H1 (cell line): ENCODE measurements at regions not wholly inside any gene's neighbourhood (a gene's known extent, or its start where the extent isn't known, plus 50 kb on each side); places are given as distances from the start of the nearest gene placed in this dataset.

Experiments
- CTCF ChIA-PET: fragments of 300-600 bp; sonication (Branson Sonifier 250); formaldehyde crosslinking; loops from one replicate; lab custom pipeline; 2021; ENCODE audit not compliant: partially characterized antibody; lab: Charles Lee
- POLR2A ChIA-PET: fragments of 300-600 bp; sonication (Branson Sonifier 250); formaldehyde crosslinking; loops from one replicate; lab custom pipeline; 2021; ENCODE audit warnings: inconsistent platforms; ENCODE audit not compliant: partially characterized antibody; lab: Charles Lee
- DNase-seq, 2 experiments: peaks; one replicate each; pipeline versions ENCODE4 v3.0.0 to v3.0.0-alpha.2; 2010 to 2022; ENCODE audit warnings: low spot score in 2 of 2, low read depth in 1 of 2, mixed read lengths in 1 of 2
- FAIRE-seq: peaks from 2 replicates; lab custom pipeline; 2011; peaks lifted over from hg19 to GRCh38; lab: Jason Lieb, UNC
- H2AFZ ChIP-seq: 2 replicates; pipeline ENCODE4 v1.8.1; 2012; ENCODE audit warnings: low read length, inconsistent platforms
- H2AK5ac ChIP-seq: 2 replicates; pipeline ENCODE4 v1.6.1; 2013; ENCODE audit warnings: low read depth, low read length
- H2BK120ac ChIP-seq: replicated peaks from 2 replicates; pipeline ENCODE3; 2013; ENCODE audit warnings: low read depth, low read length, inconsistent platforms
- H2BK12ac ChIP-seq: 2 replicates; pipeline ENCODE4 v1.6.1; 2013; ENCODE audit warnings: low read depth, low read length
- H2BK15ac ChIP-seq: 2 replicates; pipeline ENCODE4 v1.6.1; 2013; ENCODE audit warnings: low read length
- H2BK20ac ChIP-seq: 2 replicates; pipeline ENCODE4 v1.6.1; 2013; ENCODE audit warnings: low read length
- H2BK5ac ChIP-seq: 2 replicates; pipeline ENCODE4 v1.6.1; 2013; ENCODE audit warnings: low read depth, low read length
- H3K14ac ChIP-seq: 2 replicates; pipeline ENCODE4 v1.6.1; 2013; ENCODE audit warnings: inconsistent platforms; ENCODE audit not compliant: insufficient read length
- H3K18ac ChIP-seq: 2 replicates; pipeline ENCODE4 v1.6.1; 2013; ENCODE audit warnings: low read length; ENCODE audit errors: extremely low read depth
- H3K23ac ChIP-seq: 2 replicates; pipeline ENCODE4 v1.6.1; 2013; ENCODE audit warnings: inconsistent platforms; ENCODE audit not compliant: insufficient read length
- H3K23me2 ChIP-seq: 2 replicates; pipeline ENCODE4 v1.6.1; 2013; ENCODE audit warnings: low read depth, low read length
- H3K27ac ChIP-seq: 2 replicates; pipeline ENCODE4 v1.6.1; 2011; ENCODE audit warnings: low read depth, low read length, inconsistent platforms
- H3K27me3 ChIP-seq, 4 experiments: replicated peaks in 1 of 4; 1 replicate in 1 of 4; 2 replicates in 3 of 4; pipeline versions ENCODE4 v1.6.1 to v1.8.1; 2011 to 2013; ENCODE audit warnings: low read length in 3 of 4, mild to moderate bottlenecking in 3 of 4, inconsistent platforms in 2 of 4, mixed read lengths in 2 of 4, moderate library complexity in 1 of 4; ENCODE audit not compliant: control insufficient read depth in 3 of 4, insufficient read depth in 3 of 4; ENCODE audit errors: extremely low read depth in 1 of 4
- H3K36me3 ChIP-seq, 4 experiments: 2 replicates each; pipeline versions ENCODE4 v1.6.1 to v1.8.1; 2011 to 2013; ENCODE audit warnings: mild to moderate bottlenecking in 4 of 4, low read length in 3 of 4, moderate library complexity in 2 of 4, control low read depth in 1 of 4, inconsistent platforms in 1 of 4; ENCODE audit not compliant: insufficient read depth in 4 of 4, control insufficient read depth in 2 of 4
- H3K4ac ChIP-seq: replicated peaks from 2 replicates; pipeline ENCODE3; 2013; ENCODE audit warnings: low read length, low read depth, mixed read lengths, inconsistent platforms; ENCODE audit not compliant: insufficient read length
- H3K4me1 ChIP-seq, 4 experiments: replicated peaks in 1 of 4; 1 replicate in 1 of 4; 2 replicates in 3 of 4; pipeline versions ENCODE4 v1.6.1 to v1.8.1; 2011 to 2013; ENCODE audit warnings: low read length in 3 of 4, inconsistent platforms in 2 of 4, mixed read lengths in 1 of 4; ENCODE audit not compliant: insufficient read depth in 4 of 4, control insufficient read depth in 3 of 4
- H3K4me2 ChIP-seq, 2 experiments: 2 replicates each; pipeline versions ENCODE4 v1.6.1 to v1.8.1; 2011 to 2013; ENCODE audit warnings: low read depth in 2 of 2, low read length in 2 of 2, control low read depth in 1 of 2, inconsistent platforms in 1 of 2, mild to moderate bottlenecking in 1 of 2; ENCODE audit not compliant: insufficient read depth in 1 of 2
- H3K4me3 ChIP-seq, 4 experiments: fragments of 200-600, 300-600 bp in 1 of 4; sonication (generic), shearing (Covaris generic), sonication (Bioruptor Twin) in 1 of 4; 2 replicates each; pipeline versions ENCODE4 v1.5.1 to v1.8.1; 2011 to 2016; ENCODE audit warnings: low read length in 4 of 4, low read depth in 3 of 4, control low read depth in 2 of 4, inconsistent platforms in 2 of 4, mild to moderate bottlenecking in 2 of 4, mixed read lengths in 1 of 4, moderate library complexity in 1 of 4; ENCODE audit not compliant: insufficient read depth in 2 of 4; ENCODE audit errors: extremely low read depth in 1 of 4
- H3K56ac ChIP-seq: replicated peaks from 2 replicates; pipeline ENCODE3; 2013; ENCODE audit warnings: low read depth, mild to moderate bottlenecking, mixed read lengths, low read length, inconsistent platforms; ENCODE audit not compliant: insufficient read length
- H3K79me1 ChIP-seq: 2 replicates; pipeline ENCODE4 v1.6.1; 2013; ENCODE audit warnings: low read depth, low read length, control low read depth
- H3K79me2 ChIP-seq, 2 experiments: 2 replicates each; pipeline versions ENCODE4 v1.6.1 to v1.8.1; 2012 to 2013; ENCODE audit warnings: low read length in 2 of 2, mild to moderate bottlenecking in 2 of 2, inconsistent platforms in 1 of 2; ENCODE audit not compliant: insufficient read depth in 2 of 2, control insufficient read depth in 1 of 2
- H3K9ac ChIP-seq, 4 experiments: replicated peaks in 1 of 4; 1 replicate in 1 of 4; 2 replicates in 3 of 4; pipeline versions ENCODE4 v1.6.1 to v1.8.1; 2011 to 2013; ENCODE audit warnings: low read depth in 3 of 4, low read length in 3 of 4, control low read depth in 2 of 4, mild to moderate bottlenecking in 2 of 4, moderate library complexity in 2 of 4, inconsistent platforms in 1 of 4; ENCODE audit errors: extremely low read depth in 1 of 4
- H3K9me3 ChIP-seq, 2 experiments: 2 replicates each; pipeline versions ENCODE4 v1.6.1 to v1.8.1; 2012 to 2013; ENCODE audit warnings: mild to moderate bottlenecking in 2 of 2, moderate library complexity in 2 of 2, control low read depth in 1 of 2, inconsistent platforms in 1 of 2, low read depth in 1 of 2, low read length in 1 of 2, mixed read lengths in 1 of 2; ENCODE audit not compliant: insufficient read depth in 2 of 2
- H4K20me1 ChIP-seq, 2 experiments: replicated peaks in 1 of 2; 2 replicates each; pipeline versions ENCODE3 to v1.8.1; 2011 to 2013; ENCODE audit warnings: inconsistent platforms in 2 of 2, low read length in 2 of 2, mild to moderate bottlenecking in 1 of 2; ENCODE audit not compliant: insufficient read depth in 2 of 2, control insufficient read depth in 1 of 2
- H4K5ac ChIP-seq: 2 replicates; pipeline ENCODE4 v1.6.1; 2013; ENCODE audit warnings: low read length, low read depth, mixed read lengths, inconsistent platforms; ENCODE audit not compliant: insufficient read length
- H4K8ac ChIP-seq: 2 replicates; pipeline ENCODE4 v1.8.0; 2013; ENCODE audit warnings: mild to moderate bottlenecking, moderate library complexity, low read length, inconsistent platforms; ENCODE audit not compliant: insufficient read depth; ENCODE audit errors: extremely low read depth
- H4K91ac ChIP-seq: replicated peaks from 2 replicates; pipeline ENCODE3; 2013; ENCODE audit warnings: low read length, mixed read lengths, inconsistent platforms; ENCODE audit not compliant: insufficient read length
- KDM1A ChIP-seq: fragments of 200-600, 300-600 bp; sonication (generic); IDR thresholded peaks from 2 replicates; pipeline ENCODE4 v1.7.1; 2016; ENCODE audit warnings: mild to moderate bottlenecking, low read length, borderline replicate concordance
- KDM5A ChIP-seq: fragments of 200-600 bp; IDR thresholded peaks from 2 replicates; pipeline ENCODE4 v1.7.1; 2012; ENCODE audit warnings: mild to moderate bottlenecking, low read length, inconsistent platforms, mixed read lengths
- WGBS, 2 experiments: shearing (Covaris generic) in 1 of 2; methylation state at CpG; one replicate each; pipeline versions ENCODE4 v1.1.6 to v1.1.7; 2013 to 2015; ENCODE audit warnings: low lambda C conversion rate in 2 of 2, mixed read lengths in 2 of 2, inconsistent platforms in 1 of 2, low coverage in 1 of 2, missing lambda C conversion rate in 1 of 2; ENCODE audit not compliant: insufficient replicate concordance in 2 of 2, insufficient coverage in 1 of 2, insufficient read length in 1 of 2; ENCODE audit errors: extremely low coverage in 1 of 2, missing lambda C conversion rate in 1 of 2; 5-methylcytosine and 5-hydroxymethylcytosine counted together

GRCh38 chr2:10515887-10516286 lies 67.8 kb upstream of the ODC1 start:
- no peaks in the 10 kb centered on the region for H3K79me2 ChIP-seq
- no peak overlapping the region for H2BK12ac ChIP-seq
- peaks cover 4 to 7% of the 10 kb centered on the region in 2 experiments; a peak in 2 of 4 replicates for H3K9me3 ChIP-seq
- no peak overlapping the region for H3K56ac ChIP-seq
- POLR2A ChIA-PET: no interaction called here
- no peak for TF ChIP-seq KDM5A
- TF ChIP-seq KDM1A: peak; percentile 58
- TF ChIP-seq, all 59 proteins: peak for 1
- Histone ChIP-seq H3K4me2 (no peak overlapping the region), H3K79me1 (no peaks in the 10 kb centered on the region), H3K27me3 (no peaks in the 10 kb centered on the region; a peak in 1 of 7 replicates), H3K4me3 (no peak overlapping the region), H3K4me1 (peaks cover 0 to 5% (median 3%) of the 10 kb centered on the region in 4 experiments; a peak in 2 of 7 replicates), H2BK15ac (no peak overlapping the region), H3K23ac (no peak overlapping the region), H3K14ac (no peak overlapping the region), H4K5ac (no peak overlapping the region), H3K23me2 (peaks cover 8% of the 10 kb centered on the region; the same call in 1 of the 2 replicates), H4K8ac (no peak overlapping the region), H2AK5ac (no peak overlapping the region), H3K18ac (no peak overlapping the region), H3K27ac (no peak overlapping the region), H2BK120ac (no peak overlapping the region), H2BK5ac (no peak overlapping the region), H2BK20ac (no peak overlapping the region), H4K91ac (no peak overlapping the region), H3K9ac (no peak overlapping the region), H3K36me3 (no peaks in the 10 kb centered on the region), H3K4ac (no peak overlapping the region), H2AFZ (no peak overlapping the region), H4K20me1 (peaks cover 0 to 7% of the 10 kb centered on the region in 2 experiments)
- WGBS, 2 experiments: 87% methylated on average over 1 of the region's 1 CpG; no CpG with 5 or more reads in 1 of the 2 experiments
- DNase-seq (no peak), FAIRE-seq (no peak)
- CTCF ChIA-PET: interaction anchor here (0.6 to 1.6 kb wide), 5 partner anchors 9 to 583 kb away, joined by 3 to 4 read pairs (median 3); no protein-coding TSS in a partner anchor
